Peyer's patch (tissue), 4 donors: ENCODE measurements at regions not wholly inside any gene's neighbourhood (a gene's known extent, or its start where the extent isn't known, plus 50 kb on each side); places are given as distances from the start of the nearest gene placed in this dataset.

ENCODE experiments used
- DNase-seq, 3 donors: peaks; one replicate each; pipeline ENCODE4 v3.0.0-alpha.2; 2017 to 2019
- H3K27ac ChIP-seq, 4 donors: fragments of 200-600 bp; sonication (generic); one replicate each; pipeline ENCODE4 v1.5.1; 2016 to 2019
- H3K27me3 ChIP-seq, 2 donors: fragments of 200-600 bp; sonication (generic); one replicate each; pipeline ENCODE4 v1.5.1; 2019
- H3K36me3 ChIP-seq, 3 donors: fragments of 200-600 bp; sonication (generic); one replicate each; pipeline ENCODE4 v1.5.1; 2016 to 2019
- H3K4me1 ChIP-seq, 4 donors: fragments of 200-600 bp; sonication (generic); one replicate each; pipeline ENCODE4 v1.5.1; 2016 to 2019
- H3K4me3 ChIP-seq, 4 donors: fragments of 200-600 bp; sonication (generic); 1 replicate in 3 of 4; 2 replicates in 1 of 4; pipeline ENCODE4 v1.5.1; 2016 to 2019; ENCODE audit warnings: mild to moderate bottlenecking in 1 of 4
- H3K9me3 ChIP-seq, 4 donors: fragments of 200-600 bp; sonication (generic); one replicate each; pipeline ENCODE4 v1.5.1; 2016 to 2019; ENCODE audit warnings: mild to moderate bottlenecking in 1 of 4
- CTCF ChIP-seq, 6 experiments: fragments of 450-650 bp in 4 of 6; fragments of 200-600 bp in 2 of 6; sonication (generic) in 1 of 6; IDR thresholded peaks; one replicate each; pipeline ENCODE4 v1.5.1; 2017 to 2019; ENCODE audit warnings: antibody characterized with exemption in 6 of 6, mild to moderate bottlenecking in 3 of 6, moderate library complexity in 1 of 6
- POLR2A ChIP-seq, 2 donors: fragments of 450-650 bp; IDR thresholded peaks; one replicate each; pipeline ENCODE4 v1.5.1; 2017; ENCODE audit warnings: antibody characterized with exemption in 2 of 2, mild to moderate bottlenecking in 2 of 2, moderate library complexity in 2 of 2
- small RNA-seq, 2 donors: library from RNA; depleted of rRNA; stranded (forward); fragments of <200 nt; gene quantifications; one replicate each; pipeline ENCODE3, GENCODE V24; 2016

- Histone ChIP-seq H3K4me3 (no peak overlapping the region), H3K4me1 (no peaks in the 10 kb centered on the region), H3K36me3 (no peaks in the 10 kb centered on the region), H3K27me3 (no peaks in the 10 kb centered on the region), H3K9me3 (no peaks in the 10 kb centered on the region), H3K27ac (no peak overlapping the region)
- TF ChIP-seq POLR2A (IDR thresholded peaks at IDR 0.05) (no peak), CTCF (IDR thresholded peaks at IDR 0.05) (no peak)
- DNase-seq: no peak
These were observed 154.3 kb downstream of the BCL11B start for GRCh38 chr14:99117671-99118045.

- H3K36me3 ChIP-seq: no peaks in the 10 kb centered on the region
- no peaks in the 10 kb centered on the region for H3K4me1 ChIP-seq
- H3K27ac ChIP-seq: no peak overlapping the region
- no peak overlapping the region for H3K4me3 ChIP-seq
- H3K27me3 ChIP-seq: no peaks in the 10 kb centered on the region
- TF ChIP-seq POLR2A (IDR thresholded peaks at IDR 0.05) (no peak), CTCF (IDR thresholded peaks at IDR 0.05) (no peak)
- no peaks in the 10 kb centered on the region for H3K9me3 ChIP-seq
- peak in 1 of 3 donors; percentile 44 for DNase-seq
These were observed 153.8 kb downstream of the BCL11B start for GRCh38 chr14:99118046-99118721.

GRCh38 chr14:99118946-99119345 is 153.1 kb downstream of the BCL11B start:
- H3K36me3 ChIP-seq: no peaks in the 10 kb centered on the region
- no peaks in the 10 kb centered on the region for H3K9me3 ChIP-seq
- no peaks in the 10 kb centered on the region for H3K4me1 ChIP-seq
- no peak for DNase-seq
- no peaks in the 10 kb centered on the region for H3K27me3 ChIP-seq
- no peak overlapping the region for H3K4me3 ChIP-seq
- no peak overlapping the region for H3K27ac ChIP-seq
- TF ChIP-seq CTCF (IDR thresholded peaks at IDR 0.05) (no peak), POLR2A (IDR thresholded peaks at IDR 0.05) (no peak)

Small RNA genes in the stretch of these regions (small RNA-seq; reads per million reads assigned to genes)
- 0 reads per million in 2 donors for gene AL162151.2
- 0 reads per million in 2 donors for gene RN7SL714P
